ENCODE measurements at regions not wholly inside any gene's neighbourhood (a gene's known extent, or its start where the extent isn't known, plus 50 kb on each side); places are given as distances from the start of the nearest gene placed in this dataset.

DNA sequence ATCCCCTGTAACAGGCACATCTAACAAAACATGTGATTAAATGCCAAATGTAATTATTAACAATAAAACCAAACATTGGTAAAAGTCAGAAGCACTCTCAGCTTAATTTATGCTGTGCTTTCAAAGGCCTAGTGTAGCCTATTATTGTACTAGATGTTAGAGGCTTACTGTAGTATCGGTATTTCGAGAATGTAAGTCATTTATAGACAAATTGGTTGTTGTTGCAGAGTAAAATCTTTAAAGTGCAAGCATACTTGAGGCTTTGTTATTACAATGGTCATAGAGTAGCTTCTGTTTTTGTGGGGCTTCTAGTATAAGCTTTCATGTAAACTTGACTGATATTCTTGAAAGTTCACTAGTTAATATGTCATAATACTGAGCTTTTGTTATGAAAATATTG, 965.8 kb downstream of the PLA2G4A start:
- H3K4me1 ChIP-seq, result no peaks in the 10 kb centered on the region
- no peaks in the 10 kb centered on the region for H3K36me3 ChIP-seq
- TF ChIP-seq, protein P1, sequence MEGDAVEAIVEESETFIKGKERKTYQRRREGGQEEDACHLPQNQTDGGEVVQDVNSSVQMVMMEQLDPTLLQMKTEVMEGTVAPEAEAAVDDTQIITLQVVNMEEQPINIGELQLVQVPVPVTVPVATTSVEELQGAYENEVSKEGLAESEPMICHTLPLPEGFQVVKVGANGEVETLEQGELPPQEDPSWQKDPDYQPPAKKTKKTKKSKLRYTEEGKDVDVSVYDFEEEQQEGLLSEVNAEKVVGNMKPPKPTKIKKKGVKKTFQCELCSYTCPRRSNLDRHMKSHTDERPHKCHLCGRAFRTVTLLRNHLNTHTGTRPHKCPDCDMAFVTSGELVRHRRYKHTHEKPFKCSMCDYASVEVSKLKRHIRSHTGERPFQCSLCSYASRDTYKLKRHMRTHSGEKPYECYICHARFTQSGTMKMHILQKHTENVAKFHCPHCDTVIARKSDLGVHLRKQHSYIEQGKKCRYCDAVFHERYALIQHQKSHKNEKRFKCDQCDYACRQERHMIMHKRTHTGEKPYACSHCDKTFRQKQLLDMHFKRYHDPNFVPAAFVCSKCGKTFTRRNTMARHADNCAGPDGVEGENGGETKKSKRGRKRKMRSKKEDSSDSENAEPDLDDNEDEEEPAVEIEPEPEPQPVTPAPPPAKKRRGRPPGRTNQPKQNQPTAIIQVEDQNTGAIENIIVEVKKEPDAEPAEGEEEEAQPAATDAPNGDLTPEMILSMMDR (IDR thresholded peaks at IDR 0.05; ENCODE audit: borderline replicate concordance), result no peak
- peaks cover 14% of the 10 kb centered on the region for H3K9me3 ChIP-seq (replicated peaks)
- DNase-seq, result no peak
- no peak overlapping the region for H3K4me3 ChIP-seq
- H3K27me3 ChIP-seq (ENCODE audit: low read depth), result no peaks in the 10 kb centered on the region
- intact Hi-C loops (cut with micrococcal nuclease), result no loop called here
- H3K27ac ChIP-seq (replicated peaks), result no peak overlapping the region

DNA sequence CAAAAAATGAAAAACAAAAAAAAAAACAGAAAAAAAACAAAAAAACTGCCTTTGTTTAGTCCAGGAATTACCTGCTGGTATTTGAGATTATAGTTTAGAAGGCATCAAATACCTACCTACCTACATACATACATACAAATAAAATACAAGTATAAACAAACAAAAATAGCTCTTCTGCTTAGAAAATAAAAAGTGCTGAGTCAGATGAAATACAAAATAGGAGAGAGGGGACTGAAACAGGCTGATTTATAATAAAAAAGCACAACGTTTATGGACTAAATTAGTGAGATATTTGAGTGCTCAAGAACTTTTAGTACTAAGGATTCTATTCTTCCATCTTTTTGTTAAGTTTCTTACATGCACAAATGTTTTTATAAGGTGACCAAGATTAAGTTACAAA, 980.8 kb downstream of the PLA2G4A start:
- DNase-seq, result no peak
- intact Hi-C loops (cut with micrococcal nuclease), result no loop called here

DNA sequence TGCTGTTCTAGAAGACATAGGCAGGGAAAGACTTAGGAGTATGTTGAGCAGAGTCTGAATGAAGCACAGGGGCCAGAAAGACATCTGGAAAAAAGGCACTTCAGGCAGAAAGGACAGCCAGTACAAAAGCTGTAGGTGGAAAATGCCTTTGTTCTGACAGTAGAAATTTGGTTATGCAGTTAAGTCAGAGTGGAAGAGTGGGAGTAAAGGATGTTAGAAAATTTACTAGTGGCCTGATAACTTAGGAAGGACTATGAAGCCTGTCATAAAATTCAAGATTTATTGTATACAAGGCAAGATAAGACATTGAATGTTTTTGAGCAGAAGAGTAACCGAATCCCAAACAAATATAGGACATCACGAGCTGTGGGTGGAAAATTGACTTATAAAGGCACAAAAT, 987.9 kb downstream of the PLA2G4A start:
- TF ChIP-seq, protein P1 (IDR thresholded peaks at IDR 0.05; ENCODE audit: borderline replicate concordance), result no peak
- Histone ChIP-seq H3K9me3 (replicated peaks) (peaks cover 8% of the 10 kb centered on the region), H3K27ac (replicated peaks) (no peak overlapping the region), H3K4me1 (no peaks in the 10 kb centered on the region), H3K27me3 (ENCODE audit: low read depth) (no peaks in the 10 kb centered on the region), H3K4me3 (no peak overlapping the region), H3K36me3 (no peaks in the 10 kb centered on the region)
- no peak for DNase-seq
- intact Hi-C loops (cut with micrococcal nuclease), result no loop called here

More for the DNA sequence above, 980.8 kb downstream of the PLA2G4A start:
- Histone ChIP-seq H3K9me3 (replicated peaks) (peaks cover 13% of the 10 kb centered on the region), H3K4me1 (no peaks in the 10 kb centered on the region), H3K27ac (replicated peaks) (no peak overlapping the region), H3K27me3 (ENCODE audit: low read depth) (no peaks in the 10 kb centered on the region), H3K4me3 (no peak overlapping the region), H3K36me3 (no peaks in the 10 kb centered on the region)
- TF ChIP-seq, protein P1 (IDR thresholded peaks at IDR 0.05; ENCODE audit: borderline replicate concordance), result no peak

DNA sequence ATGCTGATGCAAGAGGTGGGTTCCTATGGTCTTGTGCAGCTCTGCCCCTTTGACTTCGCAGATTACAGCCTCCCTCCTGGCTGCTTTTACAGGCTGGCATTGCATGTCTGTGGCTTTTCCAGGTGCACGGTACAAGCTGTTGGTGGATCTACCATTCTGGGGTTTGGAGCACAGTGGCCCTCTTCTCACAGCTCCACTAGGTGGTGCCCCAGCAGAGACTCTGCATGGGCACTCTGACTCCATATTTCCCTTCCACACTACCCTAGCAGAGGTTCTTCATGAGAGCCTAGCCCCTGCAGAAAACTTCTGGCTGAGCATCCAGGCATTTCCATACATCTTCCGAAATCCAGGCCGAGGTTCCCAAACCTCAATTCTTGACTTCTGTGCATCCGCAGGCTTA, 989.0 kb downstream of the PLA2G4A start:
- Histone ChIP-seq H3K36me3 (no peaks in the 10 kb centered on the region), H3K9me3 (replicated peaks) (peaks cover 17% of the 10 kb centered on the region), H3K27ac (replicated peaks) (no peak overlapping the region), H3K27me3 (ENCODE audit: low read depth) (no peaks in the 10 kb centered on the region), H3K4me3 (no peak overlapping the region), H3K4me1 (no peaks in the 10 kb centered on the region)
- TF ChIP-seq, protein P1 (IDR thresholded peaks at IDR 0.05; ENCODE audit: borderline replicate concordance), result no peak
- intact Hi-C loops (cut with micrococcal nuclease), result no loop called here
- DNase-seq, result no peak

DNA sequence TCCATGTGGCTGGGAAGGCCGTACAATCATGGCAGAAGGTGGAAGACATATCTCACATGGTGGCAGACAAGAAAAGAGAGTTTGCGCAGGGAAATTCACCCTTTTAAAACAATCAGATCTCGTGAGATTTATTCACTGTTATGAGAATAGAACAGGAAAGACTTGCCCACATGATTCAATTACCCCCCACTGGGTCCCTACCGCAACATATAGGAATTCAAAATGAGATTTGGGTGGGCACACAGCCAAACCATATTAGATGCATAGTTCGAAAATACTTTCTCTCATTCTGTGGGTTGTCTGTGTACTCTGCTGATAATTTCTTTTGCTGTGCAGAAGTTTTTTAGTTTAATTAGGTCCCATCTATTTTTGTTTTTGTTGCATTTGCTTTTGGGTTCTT, 990.3 kb downstream of the PLA2G4A start:
- H3K27ac ChIP-seq (replicated peaks), result no peak overlapping the region
- DNase-seq, result no peak
- no peaks in the 10 kb centered on the region for H3K36me3 ChIP-seq
- no peak overlapping the region for H3K4me3 ChIP-seq
- H3K27me3 ChIP-seq (ENCODE audit: low read depth), result no peaks in the 10 kb centered on the region
- TF ChIP-seq, protein P1 (IDR thresholded peaks at IDR 0.05; ENCODE audit: borderline replicate concordance), result no peak
- H3K4me1 ChIP-seq, result no peaks in the 10 kb centered on the region
- peaks cover 21% of the 10 kb centered on the region for H3K9me3 ChIP-seq (replicated peaks)
- intact Hi-C loops (cut with micrococcal nuclease), result no loop called here

DNA sequence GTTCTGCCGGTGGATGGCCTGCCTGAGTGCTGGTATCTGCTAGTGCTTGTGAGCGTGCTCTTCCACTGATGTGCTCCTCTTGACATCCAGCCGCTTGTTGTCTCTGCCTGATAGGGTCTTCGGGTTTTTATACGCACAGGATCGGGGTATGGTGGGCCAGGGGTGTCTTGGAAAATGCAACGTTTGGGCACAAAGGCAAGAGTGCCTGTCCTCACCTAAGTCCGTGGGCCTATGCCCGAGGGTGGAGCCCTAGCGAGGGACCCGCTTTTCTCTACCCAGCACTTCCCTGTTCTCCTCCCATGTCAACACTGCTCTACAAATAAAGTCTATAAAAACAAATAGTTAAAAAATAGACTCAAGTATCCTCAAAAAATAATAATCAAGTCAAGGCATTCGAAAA, 1007.8 kb downstream of the PLA2G4A start:
- DNase-seq, result no peak
- no peak overlapping the region for H3K27ac ChIP-seq (replicated peaks)
- H3K27me3 ChIP-seq (ENCODE audit: low read depth), result no peaks in the 10 kb centered on the region
- TF ChIP-seq, protein P1 (IDR thresholded peaks at IDR 0.05; ENCODE audit: borderline replicate concordance), result no peak
- H3K4me3 ChIP-seq, result no peak overlapping the region
- no peaks in the 10 kb centered on the region for H3K36me3 ChIP-seq
- H3K9me3 ChIP-seq (replicated peaks), result peaks cover 20% of the 10 kb centered on the region
- intact Hi-C loops (cut with micrococcal nuclease), result no loop called here
- no peaks in the 10 kb centered on the region for H3K4me1 ChIP-seq
